ENCODE measurements at regions not wholly inside any gene's neighbourhood (a gene's known extent, or its start where the extent isn't known, plus 50 kb on each side); places are given as distances from the start of the nearest gene placed in this dataset.

DNA sequence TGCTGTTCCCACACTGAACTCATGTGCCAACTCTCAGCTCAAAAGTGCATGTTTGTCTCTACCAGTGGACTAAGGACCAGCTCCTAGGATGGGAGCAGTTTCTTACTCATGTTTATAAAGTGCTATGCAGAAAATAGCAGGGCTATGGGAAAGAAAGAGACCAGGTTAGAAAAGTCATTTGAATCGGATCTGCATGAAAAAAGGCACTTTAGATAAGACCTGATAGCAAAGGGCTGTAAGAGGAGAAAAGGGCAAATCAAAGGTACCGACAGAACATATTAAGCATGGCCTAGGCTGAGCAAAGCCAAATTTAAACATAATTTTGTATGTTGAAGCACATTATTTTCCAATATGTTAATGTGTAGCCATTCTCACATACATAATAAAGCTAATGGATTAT lies 362.3 kb upstream of the ZFP42 start:
- H3K4me3 ChIP-seq (replicated peaks; ENCODE audit: insufficient read depth, low read length), result no peak overlapping the region
- no peak overlapping the region for H3K27ac ChIP-seq (replicated peaks)
- TF ChIP-seq, protein P1, sequence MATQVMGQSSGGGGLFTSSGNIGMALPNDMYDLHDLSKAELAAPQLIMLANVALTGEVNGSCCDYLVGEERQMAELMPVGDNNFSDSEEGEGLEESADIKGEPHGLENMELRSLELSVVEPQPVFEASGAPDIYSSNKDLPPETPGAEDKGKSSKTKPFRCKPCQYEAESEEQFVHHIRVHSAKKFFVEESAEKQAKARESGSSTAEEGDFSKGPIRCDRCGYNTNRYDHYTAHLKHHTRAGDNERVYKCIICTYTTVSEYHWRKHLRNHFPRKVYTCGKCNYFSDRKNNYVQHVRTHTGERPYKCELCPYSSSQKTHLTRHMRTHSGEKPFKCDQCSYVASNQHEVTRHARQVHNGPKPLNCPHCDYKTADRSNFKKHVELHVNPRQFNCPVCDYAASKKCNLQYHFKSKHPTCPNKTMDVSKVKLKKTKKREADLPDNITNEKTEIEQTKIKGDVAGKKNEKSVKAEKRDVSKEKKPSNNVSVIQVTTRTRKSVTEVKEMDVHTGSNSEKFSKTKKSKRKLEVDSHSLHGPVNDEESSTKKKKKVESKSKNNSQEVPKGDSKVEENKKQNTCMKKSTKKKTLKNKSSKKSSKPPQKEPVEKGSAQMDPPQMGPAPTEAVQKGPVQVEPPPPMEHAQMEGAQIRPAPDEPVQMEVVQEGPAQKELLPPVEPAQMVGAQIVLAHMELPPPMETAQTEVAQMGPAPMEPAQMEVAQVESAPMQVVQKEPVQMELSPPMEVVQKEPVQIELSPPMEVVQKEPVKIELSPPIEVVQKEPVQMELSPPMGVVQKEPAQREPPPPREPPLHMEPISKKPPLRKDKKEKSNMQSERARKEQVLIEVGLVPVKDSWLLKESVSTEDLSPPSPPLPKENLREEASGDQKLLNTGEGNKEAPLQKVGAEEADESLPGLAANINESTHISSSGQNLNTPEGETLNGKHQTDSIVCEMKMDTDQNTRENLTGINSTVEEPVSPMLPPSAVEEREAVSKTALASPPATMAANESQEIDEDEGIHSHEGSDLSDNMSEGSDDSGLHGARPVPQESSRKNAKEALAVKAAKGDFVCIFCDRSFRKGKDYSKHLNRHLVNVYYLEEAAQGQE (IDR thresholded peaks at IDR 0.05; ENCODE audit: insufficient replicate concordance, low read depth), result no peak
- TF ChIP-seq POLR2AphosphoS5 (IDR thresholded peaks at IDR 0.05; ENCODE audit: low read depth), result no peak
- TF ChIP-seq SPI1 (IDR thresholded peaks at IDR 0.05; ENCODE audit: borderline replicate concordance, low read depth), result no peak
- TF ChIP-seq GABPA (IDR thresholded peaks at IDR 0.05; ENCODE audit: low read depth), result no peak
- TF ChIP-seq, protein P2, sequence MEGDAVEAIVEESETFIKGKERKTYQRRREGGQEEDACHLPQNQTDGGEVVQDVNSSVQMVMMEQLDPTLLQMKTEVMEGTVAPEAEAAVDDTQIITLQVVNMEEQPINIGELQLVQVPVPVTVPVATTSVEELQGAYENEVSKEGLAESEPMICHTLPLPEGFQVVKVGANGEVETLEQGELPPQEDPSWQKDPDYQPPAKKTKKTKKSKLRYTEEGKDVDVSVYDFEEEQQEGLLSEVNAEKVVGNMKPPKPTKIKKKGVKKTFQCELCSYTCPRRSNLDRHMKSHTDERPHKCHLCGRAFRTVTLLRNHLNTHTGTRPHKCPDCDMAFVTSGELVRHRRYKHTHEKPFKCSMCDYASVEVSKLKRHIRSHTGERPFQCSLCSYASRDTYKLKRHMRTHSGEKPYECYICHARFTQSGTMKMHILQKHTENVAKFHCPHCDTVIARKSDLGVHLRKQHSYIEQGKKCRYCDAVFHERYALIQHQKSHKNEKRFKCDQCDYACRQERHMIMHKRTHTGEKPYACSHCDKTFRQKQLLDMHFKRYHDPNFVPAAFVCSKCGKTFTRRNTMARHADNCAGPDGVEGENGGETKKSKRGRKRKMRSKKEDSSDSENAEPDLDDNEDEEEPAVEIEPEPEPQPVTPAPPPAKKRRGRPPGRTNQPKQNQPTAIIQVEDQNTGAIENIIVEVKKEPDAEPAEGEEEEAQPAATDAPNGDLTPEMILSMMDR (IDR thresholded peaks at IDR 0.05; ENCODE audit: insufficient read depth, low read length), result no peak
- no peaks in the 10 kb centered on the region for H3K27me3 ChIP-seq (ENCODE audit: insufficient read depth, poor library complexity, severe bottlenecking)
- no peak for DNase-seq (ENCODE audit: low read depth in 1 of 2, low spot score in 1 of 2)

DNA sequence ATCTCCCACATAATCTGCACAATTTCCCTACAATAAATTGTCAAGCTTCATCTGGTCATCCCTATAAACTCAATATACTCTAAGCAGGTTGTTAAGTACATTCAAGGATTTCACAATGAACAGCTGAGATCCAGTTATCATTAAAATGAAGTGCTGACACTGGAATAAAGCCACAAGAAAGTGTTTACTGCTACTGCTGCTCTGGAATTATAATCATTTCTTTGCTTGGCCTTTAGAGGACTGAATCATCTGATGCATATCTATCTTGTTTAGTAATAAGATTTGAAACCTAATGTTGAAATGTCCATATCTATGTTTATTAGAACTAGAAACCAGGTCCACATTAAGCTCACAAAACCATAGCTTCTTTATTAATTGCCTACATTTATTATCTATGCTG lies 338.6 kb upstream of the ZFP42 start:
- TF ChIP-seq, protein P2 (IDR thresholded peaks at IDR 0.05; ENCODE audit: insufficient read depth, low read length), result no peak
- TF ChIP-seq GABPA (IDR thresholded peaks at IDR 0.05; ENCODE audit: low read depth) (no peak), SPI1 (IDR thresholded peaks at IDR 0.05; ENCODE audit: borderline replicate concordance, low read depth) (no peak), POLR2AphosphoS5 (IDR thresholded peaks at IDR 0.05; ENCODE audit: low read depth) (no peak)
- TF ChIP-seq, protein P1 (IDR thresholded peaks at IDR 0.05; ENCODE audit: insufficient replicate concordance, low read depth), result no peak

DNA sequence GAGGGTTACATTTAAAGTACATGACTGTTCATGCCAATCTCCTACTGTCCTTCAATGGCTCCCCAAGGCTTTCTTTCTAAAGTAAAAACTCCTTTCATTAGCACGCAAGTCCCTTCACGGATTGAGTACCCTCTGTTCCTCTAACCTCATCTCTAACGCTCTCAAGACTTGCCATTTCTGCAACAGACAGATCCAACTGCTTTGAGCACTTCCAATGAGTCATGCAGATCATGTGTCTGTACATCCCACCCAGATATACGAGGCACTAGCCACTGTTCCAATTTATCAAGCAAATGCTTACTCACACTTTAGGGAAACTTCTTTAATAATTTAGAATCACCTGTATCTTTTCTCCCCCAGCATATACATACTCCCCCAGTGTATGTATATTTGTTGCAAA lies 332.5 kb upstream of the ZFP42 start:
- no peak overlapping the region for H3K27ac ChIP-seq (replicated peaks)
- DNase-seq (ENCODE audit: low read depth in 1 of 2, low spot score in 1 of 2), result no peak
- TF ChIP-seq POLR2AphosphoS5 (IDR thresholded peaks at IDR 0.05; ENCODE audit: low read depth) (no peak), GABPA (IDR thresholded peaks at IDR 0.05; ENCODE audit: low read depth) (no peak), SPI1 (IDR thresholded peaks at IDR 0.05; ENCODE audit: borderline replicate concordance, low read depth) (no peak)
- TF ChIP-seq, protein P2 (IDR thresholded peaks at IDR 0.05; ENCODE audit: insufficient read depth, low read length), result no peak
- TF ChIP-seq, protein P1 (IDR thresholded peaks at IDR 0.05; ENCODE audit: insufficient replicate concordance, low read depth), result no peak
- H3K4me3 ChIP-seq (replicated peaks; ENCODE audit: insufficient read depth, low read length), result no peak overlapping the region
- no peaks in the 10 kb centered on the region for H3K27me3 ChIP-seq (ENCODE audit: insufficient read depth, poor library complexity, severe bottlenecking)

More for the DNA sequence above, 338.6 kb upstream of the ZFP42 start:
- no peak for DNase-seq (ENCODE audit: low read depth in 1 of 2, low spot score in 1 of 2)
- no peak overlapping the region for H3K27ac ChIP-seq (replicated peaks)
- no peak overlapping the region for H3K4me3 ChIP-seq (replicated peaks; ENCODE audit: insufficient read depth, low read length)
- H3K27me3 ChIP-seq (ENCODE audit: insufficient read depth, poor library complexity, severe bottlenecking), result no peaks in the 10 kb centered on the region
